Brain microvascular endothelial cell (primary cell): ENCODE measurements at regions not wholly inside any gene's neighbourhood (a gene's known extent, or its start where the extent isn't known, plus 50 kb on each side); places are given as distances from the start of the nearest gene placed in this dataset.

Experiments
- DNase-seq: peaks from one replicate; pipeline ENCODE4 v3.0.0-alpha.2; 2020
- H3K27ac ChIP-seq: fragments of 250-450 bp; sonication (Bioruptor Pico); 2 replicates; pipeline ENCODE4 v1.5.1; 2020; ENCODE audit warnings: mild to moderate bottlenecking, moderate library complexity
- H3K27me3 ChIP-seq: fragments of 250-450 bp; sonication (Bioruptor Pico); replicated peaks from 2 replicates; pipeline ENCODE4 v1.5.1; 2020; ENCODE audit warnings: mild to moderate bottlenecking
- H3K36me3 ChIP-seq: fragments of 250-450 bp; sonication (Bioruptor Pico); replicated peaks from 2 replicates; pipeline ENCODE4 v1.5.1; 2020; ENCODE audit warnings: mild to moderate bottlenecking
- H3K4me3 ChIP-seq: 2 replicates; pipeline ENCODE4 v1.5.1; 2011; ENCODE audit warnings: low read depth, mild to moderate bottlenecking, control low read depth, low read length, moderate library complexity
- CTCF ChIP-seq: IDR thresholded peaks from 2 replicates; pipeline ENCODE4 v1.5.1; 2011; ENCODE audit warnings: low read depth, mild to moderate bottlenecking, moderate library complexity, low read length, control low read depth, inconsistent platforms; ENCODE audit errors: missing control alignments
- in situ Hi-C: cut with HindIII; loops from 2 replicates; pipeline ENCODE4 v1.10.0; 2017; ENCODE audit warnings: low sequenced_read_pairs, low pct_ligation_motif_present

DNA sequence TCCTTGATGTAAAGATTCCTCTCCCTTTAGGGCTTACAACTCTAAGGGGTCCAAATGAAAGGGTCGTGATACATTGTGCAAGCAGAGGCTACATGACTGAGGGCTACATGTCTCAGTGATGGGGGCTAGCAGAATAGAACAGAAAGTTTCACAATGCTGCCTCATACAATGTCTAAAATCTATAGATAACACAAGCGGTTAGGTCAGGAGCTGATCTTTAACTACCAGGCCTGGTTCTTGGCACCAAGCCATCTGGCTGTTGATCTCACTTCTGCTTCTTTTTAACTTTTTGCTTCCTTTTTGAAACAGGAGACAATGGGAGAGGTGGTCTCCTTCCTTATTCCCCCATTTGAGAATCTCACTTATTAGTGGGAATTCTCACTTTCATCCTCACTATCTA is 710.2 kb downstream of the AMY1C start:
- TF ChIP-seq CTCF, result no peak
- in situ Hi-C loops, result no loop called here
- Histone ChIP-seq H3K27me3 (no peaks in the 10 kb centered on the region), H3K36me3 (no peaks in the 10 kb centered on the region), H3K4me3 (no peak overlapping the region), H3K27ac (no peak overlapping the region)
- DNase-seq, result no peak

GRCh38 chr1:104460880-104461279 is 711.2 kb downstream of the AMY1C start:
- H3K36me3 ChIP-seq, result no peaks in the 10 kb centered on the region
- no peak for DNase-seq
- H3K4me3 ChIP-seq, result no peak overlapping the region
- in situ Hi-C loops, result no loop called here
- no peaks in the 10 kb centered on the region for H3K27me3 ChIP-seq
- no peak for TF ChIP-seq CTCF
- H3K27ac ChIP-seq, result no peak overlapping the region

- Histone ChIP-seq H3K27me3 (no peaks in the 10 kb centered on the region), H3K4me3 (no peak overlapping the region), H3K36me3 (no peaks in the 10 kb centered on the region), H3K27ac (no peak overlapping the region)
- in situ Hi-C loops, result no loop called here
- no peak for DNase-seq
- no peak for TF ChIP-seq CTCF
These were observed 713.5 kb downstream of the AMY1C start for GRCh38 chr1:104463126-104463697.

DNA sequence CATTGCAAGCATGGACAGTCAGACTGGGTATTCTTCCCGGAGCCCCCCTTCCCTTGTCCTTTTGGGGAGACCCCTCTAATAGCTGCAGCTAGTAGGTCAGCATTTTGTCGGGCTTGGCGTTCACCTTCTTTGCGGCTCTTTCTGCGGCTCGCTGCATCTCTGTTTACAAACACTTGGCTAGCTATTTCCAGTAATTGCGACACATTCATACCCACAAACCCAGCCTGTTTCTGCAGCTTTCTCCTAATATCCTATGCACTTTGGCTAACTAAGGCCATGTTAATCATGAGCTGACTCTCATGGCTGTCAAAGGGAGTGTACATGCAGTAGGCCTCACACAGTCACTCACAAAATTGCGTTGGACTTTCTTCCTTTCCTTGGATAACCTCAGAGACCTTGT is 716.4 kb downstream of the AMY1C start:
- Histone ChIP-seq H3K36me3 (no peaks in the 10 kb centered on the region), H3K27me3 (no peaks in the 10 kb centered on the region), H3K27ac (no peak overlapping the region), H3K4me3 (no peak overlapping the region)
- in situ Hi-C loops, result no loop called here
- no peak for DNase-seq
- TF ChIP-seq CTCF, result no peak

DNA sequence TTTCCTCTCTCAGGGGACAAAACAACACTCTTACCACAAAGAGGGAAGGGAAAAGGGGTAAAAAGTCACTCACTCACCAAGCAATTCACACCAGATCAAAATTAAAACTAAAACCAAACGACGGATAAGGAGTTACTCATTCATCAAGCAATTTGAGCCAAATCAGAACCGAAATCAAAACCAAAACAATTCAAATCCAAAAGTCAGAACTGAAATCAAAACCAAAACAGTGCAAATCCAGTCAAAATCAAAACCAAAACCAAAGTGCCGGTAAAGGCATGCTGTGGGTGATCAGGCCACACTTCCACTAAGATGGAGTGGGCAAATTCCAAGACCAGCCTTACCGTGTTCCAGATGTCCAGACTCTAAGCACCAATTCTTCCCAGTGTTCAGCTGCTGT is 717.9 kb downstream of the AMY1C start:
- Histone ChIP-seq H3K36me3 (no peaks in the 10 kb centered on the region), H3K4me3 (no peak overlapping the region), H3K27me3 (no peaks in the 10 kb centered on the region), H3K27ac (no peak overlapping the region)
- TF ChIP-seq CTCF, result no peak
- no peak for DNase-seq
- in situ Hi-C loops, result no loop called here

DNA sequence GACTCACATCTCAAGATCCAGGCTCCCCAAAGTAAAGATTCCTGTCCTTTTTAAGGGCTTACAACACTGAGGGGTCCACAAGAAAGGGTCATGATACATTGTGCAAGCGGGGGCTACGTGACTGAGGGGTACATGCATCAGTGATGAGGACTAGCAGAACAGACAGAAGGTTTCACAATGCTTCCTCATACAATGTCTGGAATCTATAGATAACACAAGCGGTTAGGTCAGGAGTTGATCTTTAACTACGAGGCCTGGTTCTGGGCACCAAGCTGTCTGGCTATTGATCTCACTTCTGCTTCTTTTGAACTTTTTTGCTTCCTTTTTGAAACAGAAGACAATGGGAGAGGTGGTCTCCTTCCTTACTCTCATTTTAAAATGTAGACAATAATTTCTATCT is 718.6 kb downstream of the AMY1C start:
- no peaks in the 10 kb centered on the region for H3K36me3 ChIP-seq
- no peak overlapping the region for H3K27ac ChIP-seq
- H3K4me3 ChIP-seq, result no peak overlapping the region
- in situ Hi-C loops, result no loop called here
- DNase-seq, result no peak
- H3K27me3 ChIP-seq, result no peaks in the 10 kb centered on the region
- no peak for TF ChIP-seq CTCF
